Left lung (tissue), 4 donors: ENCODE measurements at regions not wholly inside any gene's neighbourhood (a gene's known extent, or its start where the extent isn't known, plus 50 kb on each side); places are given as distances from the start of the nearest gene placed in this dataset.

Experiments used
- ATAC-seq: fragments of 200-7000 bp; cut with Tn5 transposase; one replicate; pipeline ENCODE4 v1.9.1; 2020; ENCODE audit warnings: moderate library complexity
- DNase-seq, 4 donors: peaks; one replicate each; pipeline ENCODE4 v3.0.0-alpha.2; 2013 to 2020
- H3K27ac ChIP-seq, 2 donors: fragments of 200-600 bp; sonication (generic) in 1 of 2; one replicate each; pipeline versions ENCODE4 v1.5.0 to v1.8.0; 2020 to 2021
- H3K27me3 ChIP-seq, 2 donors: fragments of 200-600 bp; sonication (generic) in 1 of 2; one replicate each; pipeline versions ENCODE4 v1.5.0 to v1.8.0; 2020 to 2021
- H3K36me3 ChIP-seq, 2 donors: fragments of 200-600 bp; sonication (generic) in 1 of 2; one replicate each; pipeline versions ENCODE4 v1.5.0 to v1.8.0; 2020 to 2021
- H3K4me1 ChIP-seq, 2 donors: fragments of 200-600 bp; one replicate each; pipeline ENCODE4 v1.8.0; 2021
- H3K4me3 ChIP-seq, 2 donors: fragments of 200-600 bp; sonication (generic) in 1 of 2; one replicate each; pipeline versions ENCODE4 v1.5.0 to v1.8.0; 2020 to 2021; ENCODE audit warnings: mild to moderate bottlenecking in 1 of 2
- H3K9me3 ChIP-seq, 2 donors: fragments of 200-600 bp; sonication (generic) in 1 of 2; one replicate each; pipeline versions ENCODE4 v1.5.0 to v1.8.0; 2020 to 2021
- CTCF ChIP-seq, 2 donors: fragments of 200-600 bp; sonication (generic) in 1 of 2; IDR thresholded peaks; one replicate each; pipeline versions ENCODE4 v1.5.0 to v1.8.0; 2021; ENCODE audit warnings: antibody characterized with exemption in 2 of 2
- intact Hi-C, 2 donors: fragments of 100-400 bp; cut with DNase I; formaldehyde crosslinking; loops; one replicate each; pipeline versions ENCODE4 v1.11.2 to v1.14.2; 2022
- donor health status: DM: no; HTN: yes; CAD: no.
- donor health status: DM: no; HTN: no; CAD: no.

GRCh38 chr3:159655202-159655601 lies 333.4 kb upstream of the IL12A start:
- ATAC-seq (no peak), DNase-seq (no peak)
- Histone ChIP-seq H3K36me3 (no peaks in the 10 kb centered on the region), H3K4me3 (no peak overlapping the region), H3K27me3 (no peaks in the 10 kb centered on the region), H3K9me3 (no peaks in the 10 kb centered on the region), H3K4me1 (no peaks in the 10 kb centered on the region), H3K27ac (no peak overlapping the region)
- intact Hi-C loops = no loop called here
- TF ChIP-seq CTCF (IDR thresholded peaks at IDR 0.05) = no peak

- DNase-seq = no peak
- no peak overlapping the region for H3K4me3 ChIP-seq
- no peaks in the 10 kb centered on the region for H3K27me3 ChIP-seq
- TF ChIP-seq CTCF (IDR thresholded peaks at IDR 0.05) = no peak
- intact Hi-C loops = no loop called here
- peaks cover 0 to 6% of the 10 kb centered on the region in 2 donors for H3K9me3 ChIP-seq
- no peak for ATAC-seq
- no peaks in the 10 kb centered on the region for H3K36me3 ChIP-seq
- H3K4me1 ChIP-seq = no peaks in the 10 kb centered on the region
- no peak overlapping the region for H3K27ac ChIP-seq
These were observed 331.5 kb upstream of the IL12A start for GRCh38 chr3:159657176-159657575.

- Histone ChIP-seq H3K27me3 (no peaks in the 10 kb centered on the region), H3K4me1 (no peaks in the 10 kb centered on the region), H3K27ac (no peak overlapping the region), H3K9me3 (peaks cover 0 to 10% of the 10 kb centered on the region in 2 donors), H3K36me3 (no peaks in the 10 kb centered on the region), H3K4me3 (no peak overlapping the region)
- DNase-seq (no peak), ATAC-seq (no peak)
- intact Hi-C loops = no loop called here
- no peak for TF ChIP-seq CTCF (IDR thresholded peaks at IDR 0.05)
These were observed 331.0 kb upstream of the IL12A start for GRCh38 chr3:159657629-159658028.

GRCh38 chr3:159660326-159660725 lies 328.3 kb upstream of the IL12A start:
- no peaks in the 10 kb centered on the region for H3K27me3 ChIP-seq
- H3K36me3 ChIP-seq = no peaks in the 10 kb centered on the region
- no peaks in the 10 kb centered on the region for H3K4me1 ChIP-seq
- peaks cover 0 to 11% of the 10 kb centered on the region in 2 donors for H3K9me3 ChIP-seq
- no peak for ATAC-seq
- no peak overlapping the region for H3K4me3 ChIP-seq
- intact Hi-C loops = no loop called here
- DNase-seq = no peak
- TF ChIP-seq CTCF (IDR thresholded peaks at IDR 0.05) = no peak
- H3K27ac ChIP-seq = no peak overlapping the region

GRCh38 chr3:159660901-159661300 lies 327.7 kb upstream of the IL12A start:
- intact Hi-C loops = no loop called here

More at GRCh38 chr3:159660901-159661300, 327.7 kb upstream of the IL12A start:
- H3K9me3 ChIP-seq = peaks cover 0 to 11% of the 10 kb centered on the region in 2 donors
- H3K36me3 ChIP-seq = no peaks in the 10 kb centered on the region
- H3K27me3 ChIP-seq = no peaks in the 10 kb centered on the region
- no peak for TF ChIP-seq CTCF (IDR thresholded peaks at IDR 0.05)
- H3K4me3 ChIP-seq = no peak overlapping the region
- no peak overlapping the region for H3K27ac ChIP-seq
- ATAC-seq (no peak), DNase-seq (no peak)
- H3K4me1 ChIP-seq = no peaks in the 10 kb centered on the region
